NCI-H128 (cell line): ENCODE measurements at regions not wholly inside any gene's neighbourhood (a gene's known extent, or its start where the extent isn't known, plus 50 kb on each side); places are given as distances from the start of the nearest gene placed in this dataset.

Experiments
- DNase-seq: peaks from one replicate; lab custom pipeline; 2025; ENCODE audit not compliant: unreplicated experiment; lab: John Stamatoyannopoulos, UW

DNA sequence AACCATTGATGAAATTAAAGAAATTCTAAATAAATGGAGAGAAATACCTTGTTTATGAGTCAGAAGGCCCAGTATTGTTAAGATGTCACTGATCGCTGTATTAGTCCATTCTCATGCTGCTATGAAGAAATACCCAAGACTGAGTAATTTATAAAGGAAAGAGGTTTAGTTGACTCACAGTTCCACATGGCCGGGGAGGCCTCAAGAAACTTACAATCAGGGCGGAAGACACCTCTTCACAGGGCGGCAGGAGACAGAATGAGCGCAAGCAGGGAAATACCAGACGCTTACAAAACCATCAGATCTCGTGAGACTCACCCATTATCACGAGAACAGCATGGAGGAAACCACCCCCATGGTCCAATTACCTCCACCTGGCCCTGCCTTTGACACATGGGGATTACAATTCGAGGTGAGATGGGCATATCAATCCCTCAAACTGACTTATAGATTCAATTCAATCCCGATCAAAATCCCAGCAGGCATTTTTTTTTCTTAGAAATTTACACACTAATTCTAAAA lies 157.2 kb downstream of the ENGASE start:
- DNase-seq, result no peak

DNA sequence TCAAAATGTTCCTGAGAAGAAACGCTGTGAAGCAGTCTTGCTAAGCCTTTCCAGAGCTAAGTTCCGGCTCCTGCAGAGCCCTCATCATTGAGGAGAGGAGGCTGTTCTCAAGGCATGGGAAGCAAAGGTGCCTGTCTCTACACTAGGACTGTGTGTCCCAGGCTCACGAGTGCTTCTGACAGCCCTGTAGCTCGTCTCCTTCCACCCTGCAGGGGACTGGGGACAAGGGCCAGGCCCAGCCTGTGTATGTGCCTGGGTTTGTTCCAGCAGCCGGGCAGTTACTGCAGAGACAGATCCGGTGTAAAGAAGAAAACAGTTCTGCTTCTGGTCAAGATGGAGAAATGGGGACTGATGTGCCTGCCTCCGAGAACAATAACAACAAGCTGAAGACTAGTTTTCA lies 156.0 kb downstream of the ENGASE start:
- DNase-seq, result no peak

DNA sequence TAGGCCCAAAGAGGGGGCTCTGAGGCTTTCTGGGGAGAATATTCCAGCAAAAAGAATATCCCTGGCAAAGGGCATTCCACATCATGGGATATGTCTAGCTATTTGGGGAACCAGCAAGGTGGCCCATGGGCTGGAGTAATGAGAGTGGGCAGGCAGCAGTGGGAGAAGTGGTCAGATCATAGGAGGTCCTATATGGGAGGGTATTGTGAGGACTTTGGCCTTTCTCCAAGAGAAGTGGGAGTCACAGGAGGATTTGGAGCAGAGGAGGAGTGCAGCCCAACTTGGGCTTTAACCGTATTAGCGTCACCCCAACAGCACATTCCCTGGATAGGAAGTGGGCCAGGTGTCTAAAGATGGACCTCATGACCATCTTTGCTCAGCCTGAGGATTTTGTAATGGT lies 151.4 kb downstream of the ENGASE start:
- no peak for DNase-seq

DNA sequence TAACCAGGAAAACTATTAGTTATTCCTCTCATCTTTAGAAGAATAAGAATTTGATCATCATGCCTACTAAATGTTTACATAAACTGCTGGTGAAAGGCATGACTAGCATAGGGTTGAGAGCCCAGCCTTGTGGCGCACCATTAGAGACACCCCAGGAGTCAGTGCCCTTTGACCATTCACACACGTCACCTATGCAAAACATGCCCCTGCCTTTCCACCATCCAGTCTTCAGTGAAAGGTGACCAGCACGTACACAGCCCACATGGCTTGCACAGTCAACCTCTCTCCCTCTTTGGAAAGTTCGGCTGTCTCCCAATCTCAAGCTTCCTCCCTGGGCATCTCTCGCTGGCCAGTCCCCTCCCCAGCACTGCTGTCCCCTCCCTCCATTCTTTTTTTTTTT lies 150.3 kb downstream of the ENGASE start:
- no peak for DNase-seq

DNA sequence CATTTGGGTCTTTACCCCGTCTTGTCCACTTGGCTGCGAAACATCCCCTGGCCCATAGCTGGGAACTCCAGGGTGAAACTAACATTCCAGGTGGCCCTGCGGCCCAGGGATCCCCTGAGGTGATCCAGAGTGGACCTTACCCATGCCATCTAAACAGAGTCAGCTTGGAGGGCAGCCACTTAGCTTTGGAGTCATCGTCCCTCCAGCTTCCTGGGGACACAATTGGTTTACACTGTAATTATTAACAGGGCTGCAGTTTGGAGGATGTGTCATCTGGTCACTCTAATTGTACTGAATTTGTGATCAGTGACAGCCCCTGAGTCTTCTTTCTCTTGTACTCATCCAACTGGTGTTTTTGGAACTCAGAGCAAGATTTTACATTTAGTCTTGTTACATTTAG lies 149.9 kb downstream of the ENGASE start:
- no peak for DNase-seq

DNA sequence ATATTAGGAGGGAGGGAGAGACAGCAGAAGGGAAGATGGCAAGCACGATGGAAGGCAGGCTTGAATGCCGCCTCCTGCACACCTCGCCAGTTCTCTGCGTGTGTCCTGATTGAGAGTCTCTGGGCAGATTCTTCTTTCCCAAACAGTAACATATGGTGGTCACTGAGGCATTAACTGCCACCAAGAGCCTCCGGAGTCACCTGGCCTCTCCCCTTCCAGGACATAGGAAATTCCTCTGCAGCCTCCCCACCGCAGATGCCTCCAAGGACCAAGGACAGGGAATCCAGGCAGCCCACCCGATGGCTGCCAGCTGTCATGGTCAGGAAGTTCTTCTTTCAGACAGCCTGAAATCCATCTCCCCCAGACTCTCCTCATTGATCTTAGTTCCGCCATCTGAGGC lies 149.3 kb downstream of the ENGASE start:
- no peak for DNase-seq

DNA sequence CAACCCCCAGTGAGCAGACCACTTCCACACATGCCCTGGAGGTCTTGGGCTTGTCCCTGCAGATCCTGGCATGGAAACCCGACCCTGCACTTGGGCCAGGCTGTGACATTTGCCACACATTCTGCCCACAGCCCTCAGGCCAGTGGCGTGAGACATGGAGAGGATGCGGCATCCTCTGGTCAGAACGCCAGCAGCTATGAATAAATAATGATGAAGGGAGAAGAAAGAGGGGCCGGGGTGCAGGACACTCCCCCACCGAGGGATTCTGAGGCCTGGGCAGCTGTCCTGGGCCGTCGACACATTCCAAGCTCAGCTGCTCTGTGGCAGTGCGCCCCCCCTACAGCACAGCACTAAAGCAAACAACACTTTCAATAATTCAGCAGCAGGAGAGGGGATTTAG lies 148.8 kb downstream of the ENGASE start:
- DNase-seq, result no peak

DNA sequence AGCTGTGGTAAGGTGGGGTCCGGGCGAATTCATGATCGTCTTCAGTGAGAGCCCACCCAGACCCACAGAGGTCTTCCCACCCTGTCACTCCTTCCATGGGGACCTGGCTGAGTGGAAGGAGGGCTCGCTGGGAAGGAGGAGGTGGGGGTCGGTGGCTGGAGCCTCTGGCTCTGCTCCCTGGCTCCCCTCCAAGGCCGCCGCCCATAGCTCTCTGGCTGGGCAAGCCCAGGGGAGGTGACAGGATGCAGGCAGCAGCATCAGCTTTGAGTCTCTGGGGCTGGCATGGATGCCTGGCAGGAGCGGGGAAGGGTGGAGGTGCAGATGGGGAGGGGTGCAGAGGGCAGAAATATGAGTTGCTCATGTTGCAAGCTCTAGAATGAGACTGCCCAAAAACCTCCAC lies 147.0 kb downstream of the ENGASE start:
- DNase-seq, result no peak

DNA sequence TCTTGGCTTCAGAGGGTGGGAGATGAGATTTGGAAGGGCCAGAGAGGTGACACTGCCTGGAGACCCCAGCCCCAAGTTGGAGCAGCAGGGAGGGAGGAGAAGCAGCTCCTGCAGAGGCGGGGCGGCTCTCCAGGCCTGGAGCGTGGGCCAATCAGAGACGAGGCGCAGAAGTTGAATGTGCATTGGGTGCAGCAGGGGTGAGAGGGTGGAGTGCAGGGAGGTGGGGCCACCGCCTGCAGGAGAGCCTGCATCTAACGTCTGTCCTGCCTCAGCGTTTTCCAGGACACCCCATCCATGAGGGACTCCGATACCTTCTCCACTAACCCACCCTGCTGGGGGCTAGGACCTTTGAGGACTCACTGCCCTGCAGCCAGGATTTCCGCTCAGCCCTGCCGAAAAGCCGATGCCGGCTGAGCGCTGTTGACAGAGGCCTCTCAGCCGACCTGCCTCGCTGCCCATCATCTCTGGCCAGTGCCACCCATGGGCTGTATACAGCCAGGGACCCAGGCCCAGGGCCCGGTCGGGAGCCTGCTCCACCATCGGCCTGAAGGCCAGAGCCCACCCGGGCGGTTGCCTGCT lies 146.2 kb downstream of the ENGASE start:
- DNase-seq, result no peak

DNA sequence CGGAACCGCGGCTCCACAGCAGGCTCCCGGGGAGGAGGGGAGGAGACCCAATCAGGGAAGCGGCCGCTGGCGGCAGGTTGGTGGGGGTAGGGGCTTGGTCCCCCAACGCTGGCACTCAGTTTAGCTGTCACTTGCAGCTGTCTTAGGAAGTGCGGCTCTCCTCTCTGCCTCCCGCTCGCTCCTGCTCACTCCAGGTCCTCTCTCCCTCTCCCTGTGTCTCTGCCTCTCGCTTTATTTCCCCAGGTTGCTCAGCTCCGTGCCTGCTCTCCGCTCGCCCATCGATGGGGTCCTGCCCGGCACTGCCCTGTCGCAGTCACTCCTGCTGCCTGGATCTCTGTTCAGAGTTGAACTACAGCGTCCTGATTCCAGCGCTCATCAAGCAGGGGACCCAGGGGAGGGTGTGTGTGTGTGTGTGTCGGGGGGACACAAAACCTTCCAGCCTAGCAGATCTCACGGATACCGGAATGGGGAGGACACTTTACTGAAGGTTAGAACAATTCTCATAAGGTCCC lies 145.6 kb downstream of the ENGASE start:
- no peak for DNase-seq

DNA sequence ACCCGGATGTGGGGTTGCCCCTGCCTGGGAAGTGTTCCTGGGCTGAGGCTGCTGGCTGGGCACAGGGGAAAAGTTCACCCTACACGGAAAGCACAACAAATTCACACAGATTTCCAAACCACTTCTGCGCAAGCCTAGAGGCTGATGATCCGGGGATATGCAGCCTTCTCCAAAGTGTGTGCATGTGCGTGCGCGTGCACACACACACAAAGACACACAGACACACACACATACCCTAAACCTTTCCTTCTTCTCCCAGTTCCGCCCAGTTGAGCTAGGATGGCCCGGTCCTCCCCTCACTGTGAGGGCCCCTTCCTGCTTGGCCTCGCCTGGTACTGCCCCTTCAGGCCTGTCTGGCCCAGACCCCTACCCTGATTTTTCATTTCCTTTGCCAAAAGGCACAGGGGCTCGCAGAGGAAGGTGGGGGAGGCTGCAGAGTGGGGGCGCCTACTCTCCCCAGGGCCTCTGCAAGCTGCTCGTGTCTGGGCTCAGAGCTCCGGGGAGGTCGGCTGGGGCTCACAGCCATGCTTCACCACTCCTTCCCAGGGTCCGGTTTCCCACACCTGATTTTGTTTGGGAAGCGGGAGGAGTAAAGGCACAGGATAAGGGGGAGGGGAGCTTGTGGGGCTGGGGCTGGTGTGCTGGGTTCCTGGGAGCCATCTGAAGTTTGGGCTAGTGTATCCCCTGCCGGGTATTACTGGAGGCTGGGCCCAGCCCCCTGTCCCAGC lies 144.7 kb downstream of the ENGASE start:
- no peak for DNase-seq

DNA sequence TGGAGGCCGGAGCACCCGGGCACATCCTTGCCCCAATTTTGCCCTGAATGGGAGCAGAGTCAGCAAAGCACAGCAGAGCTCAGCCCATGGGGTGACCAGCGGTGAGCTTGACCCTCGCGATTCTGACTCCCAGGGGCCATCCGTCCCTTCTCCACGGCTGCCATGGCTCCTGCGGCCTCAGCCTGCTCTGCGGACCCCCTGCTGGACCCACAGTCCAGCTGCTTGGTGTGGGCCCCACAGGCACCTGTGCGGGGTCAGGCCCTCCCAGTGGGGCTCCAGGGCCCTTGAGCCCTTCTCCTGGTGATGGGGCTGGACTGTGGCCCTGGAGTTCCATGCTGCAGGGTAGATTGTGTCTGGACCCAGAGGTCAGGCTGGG lies 144.2 kb downstream of the ENGASE start:
- no peak for DNase-seq

DNA sequence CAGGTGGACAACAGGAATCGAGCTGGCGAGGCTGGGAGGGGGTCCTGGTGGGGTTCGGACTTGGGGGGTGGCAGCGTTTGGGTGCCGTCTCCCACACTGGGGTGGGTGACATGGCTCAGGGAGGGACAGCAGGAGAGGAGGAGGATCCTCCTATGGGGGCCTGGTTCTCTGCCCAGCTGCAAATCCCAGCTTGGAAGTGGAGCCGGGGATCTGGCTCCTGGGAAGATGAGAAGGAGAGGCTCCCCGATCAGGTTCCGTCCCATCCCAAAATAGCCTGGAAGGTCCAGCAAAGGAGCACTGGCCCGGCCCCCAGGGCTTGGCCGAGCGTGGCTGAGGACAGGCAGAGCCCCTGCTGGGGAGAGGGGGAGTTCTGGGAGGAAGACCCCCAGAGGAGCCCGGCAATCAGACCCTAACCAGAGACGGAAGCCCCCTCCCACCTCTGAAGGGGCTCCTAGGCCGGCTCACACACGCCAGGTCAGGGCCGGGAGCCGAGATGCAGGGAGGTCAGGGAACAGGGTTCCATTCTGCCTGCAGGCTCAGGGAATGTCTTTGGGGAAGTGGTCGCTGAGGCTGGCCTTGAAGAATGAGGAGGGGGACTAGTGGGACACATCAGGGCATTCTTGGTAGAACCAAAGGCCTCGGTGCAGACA lies 143.7 kb downstream of the ENGASE start:
- DNase-seq, result no peak

DNA sequence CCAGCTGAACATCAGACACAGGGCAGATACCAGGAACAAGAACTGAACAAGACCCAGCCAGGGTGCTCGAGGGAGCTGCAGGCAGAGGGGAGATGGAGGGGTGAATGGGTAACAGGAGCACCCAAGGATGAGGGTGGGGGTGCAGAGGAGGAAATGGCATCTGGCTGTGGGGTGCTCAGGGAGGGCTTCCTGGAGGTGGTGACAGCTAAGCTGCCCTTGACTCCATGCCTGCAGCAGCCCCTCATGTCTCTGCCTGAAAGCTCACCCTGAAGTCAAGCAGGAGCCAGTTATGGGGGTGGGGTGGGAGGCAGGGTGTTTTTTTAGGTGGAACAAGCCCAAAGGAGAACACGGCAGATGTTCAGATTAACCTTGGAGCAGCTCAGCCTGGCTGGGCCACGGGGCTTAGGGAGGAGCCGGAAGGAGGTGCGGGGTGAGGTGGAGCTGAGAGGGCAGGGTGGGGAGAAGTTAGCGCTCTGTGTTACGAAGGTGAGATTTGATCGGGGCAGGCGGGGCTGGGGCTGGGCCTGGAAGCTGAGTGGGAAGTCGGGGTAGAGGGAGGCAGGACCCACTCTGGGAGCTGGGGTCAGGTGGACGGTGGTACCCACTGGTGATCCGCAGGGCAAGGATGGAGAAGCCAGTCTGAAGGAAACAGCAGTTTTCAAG lies 143.0 kb downstream of the ENGASE start:
- no peak for DNase-seq

DNA sequence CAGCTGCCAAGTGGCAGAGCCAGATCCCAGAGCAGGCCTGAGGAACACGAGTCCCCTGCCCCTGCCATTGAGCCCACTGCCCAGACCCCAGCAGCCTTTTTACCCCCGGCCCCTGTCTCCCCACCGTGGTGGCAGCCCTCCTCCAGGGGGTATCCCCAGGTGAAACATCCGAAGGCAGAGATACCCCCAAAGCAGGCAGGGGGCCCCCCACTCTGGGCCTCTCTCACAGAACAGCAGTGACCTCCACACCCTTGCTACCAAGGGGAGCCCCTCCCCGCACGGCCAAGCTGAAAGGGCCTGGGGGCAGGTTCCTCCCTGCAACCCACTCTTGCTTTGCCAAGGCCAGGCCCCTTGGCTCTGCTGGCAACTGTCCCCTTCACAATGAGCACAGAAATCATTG lies 142.2 kb downstream of the ENGASE start:
- DNase-seq, result no peak

DNA sequence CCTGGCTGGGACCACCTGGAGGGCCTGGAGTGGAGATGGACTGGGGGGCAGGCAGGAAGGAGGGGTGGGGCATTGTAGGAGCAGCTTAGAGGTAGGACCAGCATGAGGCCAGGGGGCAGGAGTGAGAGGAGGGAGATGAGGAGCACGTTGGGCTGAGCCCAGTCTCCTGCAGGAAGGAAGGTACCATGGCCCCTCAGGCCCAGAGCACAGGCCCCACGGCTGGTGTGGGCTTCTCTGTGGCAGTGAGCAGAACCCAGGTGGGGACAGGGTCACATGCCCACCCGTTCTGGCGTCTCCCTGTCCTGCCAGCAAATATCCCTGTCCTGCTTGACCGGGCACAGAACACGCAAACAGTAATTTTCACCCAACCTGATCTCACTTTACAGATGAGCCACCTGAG lies 141.8 kb downstream of the ENGASE start:
- DNase-seq, result no peak

DNA sequence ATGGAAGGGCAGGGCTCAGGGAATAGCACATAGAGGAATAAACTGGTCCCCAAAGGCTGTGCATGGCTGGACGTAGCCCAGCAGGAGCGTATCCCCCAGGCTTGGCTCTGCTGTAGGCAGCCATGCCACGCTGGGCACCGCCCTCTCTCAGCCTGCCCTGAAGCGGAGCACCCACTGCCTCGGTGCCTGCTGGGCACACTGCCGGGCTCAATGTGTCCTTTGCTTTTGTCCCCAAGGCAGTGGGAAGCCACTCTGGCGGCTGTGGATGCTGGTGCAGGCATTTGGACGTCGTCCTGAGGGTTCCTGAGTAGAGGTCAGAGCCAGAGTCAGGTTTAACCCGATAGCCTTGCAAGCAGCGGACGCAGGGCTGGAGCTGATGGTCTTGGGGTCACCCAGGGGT lies 141.0 kb downstream of the ENGASE start:
- no peak for DNase-seq

DNA sequence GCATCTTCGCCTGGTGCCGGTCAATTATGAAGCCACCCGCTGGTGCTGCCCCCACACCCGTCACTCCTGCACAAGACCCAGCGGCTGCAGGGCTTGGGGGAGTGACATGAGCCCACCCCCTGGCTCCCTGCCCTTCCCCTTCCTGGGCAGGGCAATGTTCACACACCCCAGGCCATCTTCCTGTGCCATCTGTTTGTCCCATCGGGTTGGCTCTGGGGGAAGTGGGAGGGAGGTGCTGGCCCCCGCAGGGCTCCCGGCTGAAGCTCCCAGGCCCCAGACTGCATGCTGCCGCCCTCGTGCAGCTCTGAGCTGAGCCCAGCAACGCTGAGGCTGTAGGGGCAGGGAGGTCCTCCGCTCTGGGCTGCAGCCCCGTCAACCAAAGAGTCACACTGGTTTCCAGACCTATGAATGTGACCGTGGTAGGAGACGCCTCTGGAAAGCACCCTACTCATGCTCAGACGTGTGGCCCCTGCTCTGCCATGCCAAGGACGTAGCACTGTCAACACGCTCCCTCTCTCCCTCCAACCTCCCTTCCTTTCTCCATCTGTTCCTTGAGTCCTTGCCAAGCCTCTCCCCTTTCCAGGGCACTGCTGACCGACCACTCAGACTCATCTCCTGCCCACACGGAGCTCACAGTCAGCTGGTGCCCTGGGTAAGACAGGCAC lies 140.4 kb downstream of the ENGASE start:
- no peak for DNase-seq

DNA sequence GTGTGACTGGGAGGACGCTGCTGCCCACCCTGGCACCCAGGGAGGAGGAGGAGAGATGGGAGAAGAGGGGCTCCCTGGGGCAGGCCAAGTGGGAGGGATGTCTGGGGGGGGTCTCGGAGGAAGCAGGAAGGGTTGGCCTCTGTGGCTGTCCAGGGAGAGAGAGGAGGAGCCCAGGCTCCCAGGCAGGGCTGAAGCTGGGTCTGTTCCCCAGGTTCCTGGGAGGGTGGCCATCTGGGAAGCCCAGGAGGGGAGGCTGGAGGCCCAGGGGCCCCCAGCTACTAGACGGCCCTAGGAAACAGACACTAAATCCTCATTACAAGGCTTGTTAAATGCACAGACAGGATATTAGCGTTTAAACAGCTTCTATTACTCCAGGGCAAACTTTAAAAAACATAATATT lies 139.8 kb downstream of the ENGASE start:
- no peak for DNase-seq

DNA sequence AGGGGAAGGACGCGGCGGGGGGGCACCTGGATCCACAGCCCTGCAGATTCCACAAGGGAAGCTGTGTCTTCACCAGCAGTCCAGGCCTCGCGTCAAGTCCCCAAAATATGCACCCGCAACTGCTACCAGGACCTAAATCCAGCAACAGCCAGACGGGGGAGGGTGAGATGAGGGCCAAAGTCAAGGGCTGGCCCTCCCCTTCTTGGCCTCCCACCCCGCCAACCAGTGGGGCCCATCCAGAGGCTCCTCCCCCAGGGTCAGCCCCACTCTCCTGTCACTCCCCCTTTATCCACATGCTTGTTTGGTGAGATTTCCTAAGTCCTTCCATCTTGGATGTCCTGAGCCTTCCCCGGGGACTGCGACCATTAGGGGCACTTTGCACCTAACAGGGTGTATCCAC lies 138.7 kb downstream of the ENGASE start:
- no peak for DNase-seq
